Uterus (tissue), 3 donors: ENCODE measurements at regions not wholly inside any gene's neighbourhood (a gene's known extent, or its start where the extent isn't known, plus 50 kb on each side); places are given as distances from the start of the nearest gene placed in this dataset.

Experiments used
- DNase-seq, 2 donors: peaks; one replicate each; pipeline ENCODE4 v3.0.0-alpha.2; 2019 to 2020
- H3K27ac ChIP-seq, 2 donors: fragments of 200-600 bp; sonication (generic); 1 replicate in 1 of 2; 2 replicates in 1 of 2; pipeline ENCODE4 v1.5.1; 2016 to 2018
- H3K27me3 ChIP-seq, 2 donors: fragments of 200-600 bp; sonication (generic); one replicate each; pipeline ENCODE4 v1.5.1; 2018 to 2019; ENCODE audit warnings: control low read depth in 1 of 2
- H3K36me3 ChIP-seq, 2 donors: fragments of 200-600 bp; sonication (generic); one replicate each; pipeline ENCODE4 v1.5.1; 2019; ENCODE audit warnings: control low read depth in 1 of 2
- H3K4me1 ChIP-seq, 2 donors: fragments of 200-600 bp; sonication (generic); one replicate each; pipeline ENCODE4 v1.5.1; 2018 to 2019; ENCODE audit warnings: control low read depth in 1 of 2
- H3K4me3 ChIP-seq, 2 donors: fragments of 200-600 bp; sonication (generic); 1 replicate in 1 of 2; 2 replicates in 1 of 2; pipeline ENCODE4 v1.5.1; 2018 to 2019; ENCODE audit warnings: mild to moderate bottlenecking in 1 of 2
- H3K9me3 ChIP-seq, 2 donors: fragments of 200-600 bp; sonication (generic); one replicate each; pipeline ENCODE4 v1.5.1; 2019; ENCODE audit warnings: control low read depth in 1 of 2
- CTCF ChIP-seq, 4 experiments: fragments of 200-600 bp in 2 of 4; fragments of 450-650 bp in 2 of 4; sonication (generic) in 2 of 4; IDR thresholded peaks; one replicate each; pipeline ENCODE4 v1.5.1; 2016 to 2019; ENCODE audit warnings: antibody characterized with exemption in 4 of 4, mild to moderate bottlenecking in 2 of 4, moderate library complexity in 1 of 4
- POLR2A ChIP-seq, 2 donors: fragments of 450-650 bp; IDR thresholded peaks; one replicate each; pipeline ENCODE4 v1.6.1; 2016; ENCODE audit warnings: antibody characterized with exemption in 2 of 2, mild to moderate bottlenecking in 1 of 2, moderate library complexity in 1 of 2
- intact Hi-C: fragments of 100-400 bp; cut with DNase I; formaldehyde crosslinking; loops from one replicate; pipeline ENCODE4 v1.15.1; 2023; ENCODE audit warnings: low total_unique reads
- donor health status: DM: yes; HTN: yes; CAD: no.

GRCh38 chr10:43852644-43853214 is 204.0 kb upstream of the ZNF32 start:
- Histone ChIP-seq H3K27me3 (no peaks in the 10 kb centered on the region), H3K27ac (no peak overlapping the region), H3K4me3 (no peak overlapping the region), H3K4me1 (no peaks in the 10 kb centered on the region), H3K36me3 (no peaks in the 10 kb centered on the region), H3K9me3 (no peaks in the 10 kb centered on the region)
- intact Hi-C loops = no loop called here
- TF ChIP-seq CTCF (IDR thresholded peaks at IDR 0.05) = no peak
- no peak for TF ChIP-seq POLR2A (IDR thresholded peaks at IDR 0.05)
- DNase-seq = no peak

GRCh38 chr10:43852149-43852548 is 203.5 kb upstream of the ZNF32 start:
- intact Hi-C loops = no loop called here
- Histone ChIP-seq H3K9me3 (no peaks in the 10 kb centered on the region), H3K27me3 (no peaks in the 10 kb centered on the region), H3K4me1 (no peaks in the 10 kb centered on the region), H3K27ac (no peak overlapping the region), H3K4me3 (no peak overlapping the region), H3K36me3 (no peaks in the 10 kb centered on the region)
- DNase-seq = no peak
- TF ChIP-seq CTCF (IDR thresholded peaks at IDR 0.05) (no peak), POLR2A (IDR thresholded peaks at IDR 0.05) (no peak)

- H3K4me3 ChIP-seq = no peak overlapping the region
- no peaks in the 10 kb centered on the region for H3K27me3 ChIP-seq
- no peak for TF ChIP-seq POLR2A (IDR thresholded peaks at IDR 0.05)
- no peak for TF ChIP-seq CTCF (IDR thresholded peaks at IDR 0.05)
- intact Hi-C loops = no loop called here
- H3K4me1 ChIP-seq = no peaks in the 10 kb centered on the region
- DNase-seq = no peak
- no peak overlapping the region for H3K27ac ChIP-seq
- no peaks in the 10 kb centered on the region for H3K36me3 ChIP-seq
- H3K9me3 ChIP-seq = no peaks in the 10 kb centered on the region
Measured at GRCh38 chr10:43851030-43851429, 202.3 kb upstream of the ZNF32 start.

- no peak overlapping the region for H3K27ac ChIP-seq
- H3K4me3 ChIP-seq = no peak overlapping the region
- intact Hi-C loops = no loop called here
- H3K27me3 ChIP-seq = no peaks in the 10 kb centered on the region
- H3K9me3 ChIP-seq = no peaks in the 10 kb centered on the region
- TF ChIP-seq POLR2A (IDR thresholded peaks at IDR 0.05) (no peak), CTCF (IDR thresholded peaks at IDR 0.05) (no peak)
- H3K4me1 ChIP-seq = no peaks in the 10 kb centered on the region
- no peak for DNase-seq
- H3K36me3 ChIP-seq = no peaks in the 10 kb centered on the region
Measured at GRCh38 chr10:43849551-43849950, 200.9 kb upstream of the ZNF32 start.

- H3K9me3 ChIP-seq = no peaks in the 10 kb centered on the region
- H3K4me3 ChIP-seq = no peak overlapping the region
- TF ChIP-seq POLR2A (IDR thresholded peaks at IDR 0.05) = no peak
- H3K27me3 ChIP-seq = no peaks in the 10 kb centered on the region
- no peak for DNase-seq
- H3K36me3 ChIP-seq = no peaks in the 10 kb centered on the region
- peak overlapping the region in 1 of 2 donors; percentile 54 for H3K27ac ChIP-seq
- intact Hi-C loops = no loop called here
- no peaks in the 10 kb centered on the region for H3K4me1 ChIP-seq
Measured at GRCh38 chr10:43846968-43847367, 198.3 kb upstream of the ZNF32 start.

GRCh38 chr10:43846187-43846680 is 197.6 kb upstream of the ZNF32 start:
- intact Hi-C loops = no loop called here
- peak in 1 of 2 donors; percentile 54 for DNase-seq
- H3K27ac ChIP-seq = peak overlapping the region; percentile 16 to 54

More at GRCh38 chr10:43846187-43846680, 197.6 kb upstream of the ZNF32 start:
- no peak for TF ChIP-seq CTCF (IDR thresholded peaks at IDR 0.05)
- TF ChIP-seq POLR2A (IDR thresholded peaks at IDR 0.05) = no peak
- Histone ChIP-seq H3K4me3 (no peak overlapping the region), H3K9me3 (no peaks in the 10 kb centered on the region), H3K36me3 (no peaks in the 10 kb centered on the region), H3K4me1 (no peaks in the 10 kb centered on the region), H3K27me3 (no peaks in the 10 kb centered on the region)
